Skin of body (tissue), 1 donor: ENCODE measurements at regions not wholly inside any gene's neighbourhood (a gene's known extent, or its start where the extent isn't known, plus 50 kb on each side); places are given as distances from the start of the nearest gene placed in this dataset.
"Not testable (repeated sequence)": the region's sequence is repeated elsewhere in the genome, so short reads cannot be mapped to it uniquely, and the experiment has no call there.

Source experiments
- DNase-seq: peaks from one replicate; lab custom pipeline; 2025; lab: John Stamatoyannopoulos, UW

GRCh38 chrX:121853762-121854613 lies 806.6 kb downstream of the GLUD2 start:
- DNase-seq = no peak

- no peak for DNase-seq
Observed at GRCh38 chrX:121854614-121854911, 807.2 kb downstream of the GLUD2 start.

- no peak for DNase-seq
Observed at GRCh38 chrX:121858867-121859647, 811.6 kb downstream of the GLUD2 start.

- no peak for DNase-seq
Observed at GRCh38 chrX:121863976-121864375, 816.6 kb downstream of the GLUD2 start.

GRCh38 chrX:121864561-121864960 lies 817.2 kb downstream of the GLUD2 start:
- no peak for DNase-seq

GRCh38 chrX:121869876-121870477 lies 822.6 kb downstream of the GLUD2 start:
- DNase-seq = no peak

GRCh38 chrX:121871122-121871521 lies 823.7 kb downstream of the GLUD2 start:
- no peak for DNase-seq

GRCh38 chrX:121876305-121876704 lies 828.9 kb downstream of the GLUD2 start:
- DNase-seq = no peak

- DNase-seq = not testable (repeated sequence)
Observed at GRCh38 chrX:121877337-121877736, 829.9 kb downstream of the GLUD2 start.

- no peak for DNase-seq
Observed at GRCh38 chrX:121886557-121886956, 839.1 kb downstream of the GLUD2 start.

- no peak for DNase-seq
Observed at GRCh38 chrX:121894756-121895155, 847.3 kb downstream of the GLUD2 start.

- no peak for DNase-seq
Observed at GRCh38 chrX:121902463-121902862, 855.1 kb downstream of the GLUD2 start.

- DNase-seq = no peak
Observed at GRCh38 chrX:121903961-121904360, 856.6 kb downstream of the GLUD2 start.

- DNase-seq = no peak
Observed at GRCh38 chrX:121921258-121921657, 873.8 kb downstream of the GLUD2 start.

GRCh38 chrX:121931567-121931966 lies 884.2 kb downstream of the GLUD2 start:
- DNase-seq = no peak

- DNase-seq = no peak
Observed at GRCh38 chrX:121932688-121933087, 885.3 kb downstream of the GLUD2 start.

GRCh38 chrX:121949041-121949760 lies 901.8 kb downstream of the GLUD2 start:
- DNase-seq = peak; percentile 3

- DNase-seq = no peak
Observed at GRCh38 chrX:121958886-121959285, 911.5 kb downstream of the GLUD2 start.

- DNase-seq = no peak
Observed at GRCh38 chrX:121975671-121976070, 928.3 kb downstream of the GLUD2 start.

GRCh38 chrX:121987163-121987562 lies 939.8 kb downstream of the GLUD2 start:
- DNase-seq = peak; percentile 1

GRCh38 chrX:121987835-121988234 lies 940.4 kb downstream of the GLUD2 start:
- no peak for DNase-seq

- DNase-seq = no peak
Observed at GRCh38 chrX:122004127-122004526, 956.7 kb downstream of the GLUD2 start.
